SK-N-SH (cell line): ENCODE measurements at regions not wholly inside any gene's neighbourhood (a gene's known extent, or its start where the extent isn't known, plus 50 kb on each side); places are given as distances from the start of the nearest gene placed in this dataset.

Experiments
- CTCF ChIA-PET: fragments of 300-600, 350-600 bp; formaldehyde crosslinking; extraction: SDS; loops from one replicate; lab custom pipeline; 2021; lab: Yijun Ruan, JAX
- POLR2A ChIA-PET: fragments of 350-600 bp; sonication (Branson Sonifier 250); formaldehyde crosslinking; extraction: SDS; loops from one replicate; lab custom pipeline; 2020; ENCODE audit warnings: antibody characterized with exemption, inconsistent platforms; lab: Yijun Ruan, JAX
- DNase-seq: peaks from one replicate; pipeline ENCODE4 v3.0.0; 2012
- H2AFZ ChIP-seq: fragments of 200-600 bp; sonication (generic); 2 replicates; pipeline ENCODE4 v1.8.1; 2016; ENCODE audit warnings: antibody characterized with exemption, mild to moderate bottlenecking, low read depth
- H3F3A ChIP-seq: fragments of 200-600 bp; sonication (generic); replicated peaks from 2 replicates; pipeline ENCODE3; 2016; ENCODE audit warnings: antibody characterized with exemption, mild to moderate bottlenecking; ENCODE audit not compliant: insufficient read depth
- H3K27ac ChIP-seq, 2 experiments: fragments of 200-500 bp in 1 of 2; fragments of 200-600 bp in 1 of 2; sonication (Bioruptor generic) in 1 of 2; sonication (generic), shearing (Covaris generic) in 1 of 2; 2 replicates each; pipeline versions ENCODE4 v1.5.1 to v1.6.1; 2014 to 2016; ENCODE audit warnings: low read depth in 2 of 2, inconsistent platforms in 1 of 2, low read length in 1 of 2, mild to moderate bottlenecking in 1 of 2, mixed read lengths in 1 of 2
- H3K27me3 ChIP-seq: fragments of 200-600 bp; sonication (generic), shearing (Covaris generic); 2 replicates; pipeline ENCODE4 v1.6.1; 2016; ENCODE audit warnings: mixed run types; ENCODE audit not compliant: insufficient read depth
- H3K36me3 ChIP-seq, 2 experiments: fragments of 200-500 bp in 1 of 2; fragments of 200-600 bp in 1 of 2; sonication (Bioruptor generic) in 1 of 2; sonication (generic) in 1 of 2; replicated peaks in 1 of 2; 2 replicates each; pipeline versions ENCODE3 to v1.5.1; 2014 to 2016; ENCODE audit warnings: low read length in 1 of 2, mild to moderate bottlenecking in 1 of 2; ENCODE audit not compliant: insufficient read depth in 2 of 2, control insufficient read depth in 1 of 2
- H3K4me1 ChIP-seq, 2 experiments: fragments of 200-500 bp in 1 of 2; fragments of 200-600 bp in 1 of 2; sonication (Bioruptor generic) in 1 of 2; sonication (generic), shearing (Covaris generic) in 1 of 2; 2 replicates each; pipeline versions ENCODE4 v1.5.1 to v1.6.1; 2014 to 2016; ENCODE audit warnings: low read depth in 1 of 2, low read length in 1 of 2, mixed run types in 1 of 2; ENCODE audit not compliant: insufficient read depth in 2 of 2, control insufficient read depth in 1 of 2
- H3K4me2 ChIP-seq: fragments of 200-600 bp; sonication (generic), shearing (Covaris generic); 2 replicates; pipeline ENCODE4 v1.6.1; 2017; ENCODE audit warnings: mixed run types
- H3K4me3 ChIP-seq, 2 experiments: fragments of 200-500 bp in 1 of 2; fragments of 200-600 bp in 1 of 2; sonication (Bioruptor generic) in 1 of 2; sonication (generic), shearing (Covaris generic) in 1 of 2; 2 replicates each; pipeline versions ENCODE4 v1.5.1 to v1.8.1; 2014 to 2016; ENCODE audit warnings: low read depth in 2 of 2, inconsistent platforms in 1 of 2, low read length in 1 of 2, mild to moderate bottlenecking in 1 of 2, mixed read lengths in 1 of 2, moderate library complexity in 1 of 2
- H3K79me2 ChIP-seq: fragments of 200-600 bp; sonication (generic); 2 replicates; pipeline ENCODE4 v1.8.1; 2017; ENCODE audit warnings: mild to moderate bottlenecking; ENCODE audit not compliant: insufficient read depth
- H3K9ac ChIP-seq: fragments of 200-600 bp; sonication (generic); 2 replicates; pipeline ENCODE4 v1.6.1; 2017; ENCODE audit warnings: mixed run types
- H3K9me2 ChIP-seq: fragments of 200-600 bp; sonication (generic); 2 replicates; pipeline ENCODE4 v1.6.1; 2017; ENCODE audit warnings: mixed run types
- H3K9me3 ChIP-seq: fragments of 200-600 bp; sonication (generic); 2 replicates; pipeline ENCODE4 v1.6.1; 2017; ENCODE audit warnings: mixed run types, mild to moderate bottlenecking, moderate library complexity
- H4K20me1 ChIP-seq: fragments of 200-600 bp; sonication (generic); 2 replicates; pipeline ENCODE4 v1.6.1; 2017; ENCODE audit warnings: mild to moderate bottlenecking, mixed run types; ENCODE audit not compliant: insufficient read depth
- CHD2 ChIP-seq: fragments of 150-350 bp; IDR thresholded peaks from 2 replicates; pipeline ENCODE4 v1.6.1; 2018; ENCODE audit warnings: low read length; ENCODE audit not compliant: partially characterized antibody
- EP300 ChIP-seq, 2 experiments: IDR thresholded peaks; 2 replicates each; pipeline versions ENCODE4 v1.4.0 to v1.6.1; 2012; ENCODE audit warnings: borderline replicate concordance in 1 of 2, low read depth in 1 of 2, low read length in 1 of 2
- EZH2phosphoT487 ChIP-seq: fragments of 200-600 bp; sonication (generic); IDR thresholded peaks from 2 replicates; pipeline ENCODE4 v1.6.1; 2017; ENCODE audit warnings: low read depth, mixed run types, mild to moderate bottlenecking, antibody characterized with exemption, moderate library complexity, borderline replicate concordance
- FOSL2 ChIP-seq: IDR thresholded peaks from 2 replicates; pipeline ENCODE4 v1.4.0; 2012; ENCODE audit warnings: low read depth, mild to moderate bottlenecking, moderate library complexity, borderline replicate concordance
- FOXJ3 ChIP-seq: sonication (generic); formaldehyde crosslinking; IDR thresholded peaks from 2 replicates; pipeline ENCODE4 v1.5.1; 2020; ENCODE audit warnings: mild to moderate bottlenecking, missing genetic modification reagents
- FOXM1 ChIP-seq: IDR thresholded peaks from 2 replicates; pipeline ENCODE4 v1.4.0; 2012; ENCODE audit warnings: low read depth, mild to moderate bottlenecking
- GATA2 ChIP-seq: sonication (generic); formaldehyde crosslinking; IDR thresholded peaks from 2 replicates; pipeline ENCODE4 v1.5.0; 2020; ENCODE audit warnings: mild to moderate bottlenecking, missing genetic modification reagents
- JUND ChIP-seq: IDR thresholded peaks from 2 replicates; pipeline ENCODE4 v1.4.0; 2012
- MEF2A ChIP-seq: IDR thresholded peaks from 2 replicates; pipeline ENCODE4 v1.4.0; 2012; ENCODE audit warnings: low read depth, borderline replicate concordance
- MXI1 ChIP-seq: IDR thresholded peaks from 2 replicates; pipeline ENCODE4 v1.6.1; 2012; ENCODE audit warnings: mild to moderate bottlenecking, low read depth, low read length, improper control_type of control experiment
- NRF1 ChIP-seq: IDR thresholded peaks from 2 replicates; pipeline ENCODE4 v1.6.1; 2012; ENCODE audit warnings: low read depth, mild to moderate bottlenecking, low read length
- POLR2AphosphoS5 ChIP-seq: IDR thresholded peaks from 2 replicates; pipeline ENCODE4 v1.6.1; 2012; ENCODE audit warnings: low read depth, low read length
- RCOR1 ChIP-seq: fragments of 150-350 bp; IDR thresholded peaks from 2 replicates; pipeline ENCODE4 v1.6.1; 2017; ENCODE audit warnings: antibody characterized with exemption, low read length
- RFX5 ChIP-seq: IDR thresholded peaks from 2 replicates; pipeline ENCODE4 v1.6.1; 2012; ENCODE audit warnings: mild to moderate bottlenecking, improper control_type of control experiment, low read length
- RXRA ChIP-seq: IDR thresholded peaks from 2 replicates; pipeline ENCODE4 v1.4.0; 2012; ENCODE audit warnings: low read depth, mild to moderate bottlenecking, borderline replicate concordance
- SMC3 ChIP-seq: IDR thresholded peaks from 2 replicates; pipeline ENCODE4 v1.6.1; 2012; ENCODE audit warnings: low read depth, low read length, improper control_type of control experiment
- TAF1 ChIP-seq: IDR thresholded peaks from 2 replicates; pipeline ENCODE4 v1.6.1; 2012; ENCODE audit warnings: low read depth, mild to moderate bottlenecking, low read length, moderate library complexity, borderline replicate concordance
- TCF12 ChIP-seq: IDR thresholded peaks from 2 replicates; pipeline ENCODE4 v1.4.0; 2012
- USF2 ChIP-seq: fragments of 150-350 bp; IDR thresholded peaks from 2 replicates; pipeline ENCODE4 v1.6.1; 2017; ENCODE audit warnings: antibody characterized with exemption, low read length, low read depth, borderline replicate concordance
- YY1 ChIP-seq: IDR thresholded peaks from 2 replicates; pipeline ENCODE4 v1.4.0; 2012; ENCODE audit warnings: low read depth, mild to moderate bottlenecking
- ZBTB33 ChIP-seq: IDR thresholded peaks from 2 replicates; pipeline ENCODE4 v1.4.0; 2012; ENCODE audit warnings: low read depth, borderline replicate concordance
- WGBS: methylation state at CpG from one replicate; pipeline ENCODE4 v1.1.6; 2017; ENCODE audit warnings: low lambda C conversion rate; 5-methylcytosine and 5-hydroxymethylcytosine counted together
- TF ChIP-seq, protein P1 (sequence below): fragments of 200-600 bp; sonication (generic); IDR thresholded peaks from 2 replicates; pipeline ENCODE4 v1.6.1; 2017; ENCODE audit warnings: antibody characterized with exemption, mild to moderate bottlenecking, moderate library complexity
- TF ChIP-seq, protein P2 (sequence below): IDR thresholded peaks from 2 replicates; pipeline ENCODE4 v1.4.0; 2012; ENCODE audit warnings: low read depth

DNA sequence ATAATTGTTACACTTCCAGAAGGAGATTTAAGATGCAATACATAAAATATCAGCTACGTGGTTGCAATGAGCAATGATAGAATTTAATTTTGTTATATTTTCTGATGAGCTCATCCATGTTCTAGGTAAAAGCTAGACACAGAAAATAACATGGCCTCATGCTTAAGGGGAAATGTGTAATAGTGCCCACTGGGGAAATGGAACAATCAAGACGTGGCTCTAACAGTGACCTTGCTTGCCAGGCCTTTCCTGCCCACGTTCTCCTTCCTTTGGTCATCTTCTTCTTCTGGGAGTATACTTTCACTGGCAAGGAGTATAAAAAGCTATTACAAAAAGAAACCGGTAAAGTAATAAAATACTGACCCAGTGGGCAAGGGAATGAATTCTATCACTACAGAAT lies 116.2 kb upstream of the TMEM161B start:
- TF ChIP-seq FOXJ3 (CRISPR knock-in tag) = no peak
- TF ChIP-seq MXI1 = no peak
- TF ChIP-seq YY1 = no peak
- no peak for TF ChIP-seq JUND
- no peak for TF ChIP-seq RFX5
- TF ChIP-seq EZH2phosphoT487 = no peak
- TF ChIP-seq USF2 = no peak
- no peak for TF ChIP-seq TCF12
- no peaks in the 10 kb centered on the region for H3K9me2 ChIP-seq
- 2% methylated on average over 4 of the region's 4 CpGs for WGBS
- no peaks in the 10 kb centered on the region for H3K79me2 ChIP-seq
- H3K9me3 ChIP-seq = no peaks in the 10 kb centered on the region
- H3K9ac ChIP-seq = no peak overlapping the region
- H3K4me3 ChIP-seq = no peak overlapping the region
- H4K20me1 ChIP-seq = no peaks in the 10 kb centered on the region
- POLR2A ChIA-PET = no interaction called here
- no peak overlapping the region for H2AFZ ChIP-seq
- DNase-seq = no peak
- H3K27me3 ChIP-seq = peaks cover 7% of the 10 kb centered on the region; the same call in 1 of the 2 replicates
- H3K27ac ChIP-seq = no peak overlapping the region
- H3K4me1 ChIP-seq = no peaks in the 10 kb centered on the region
- H3K36me3 ChIP-seq = no peaks in the 10 kb centered on the region
- H3F3A ChIP-seq = no peaks in the 10 kb centered on the region
- H3K4me2 ChIP-seq = no peak overlapping the region
- CTCF ChIA-PET = no interaction called here

- H2AFZ ChIP-seq = no peak overlapping the region
- ChIA-PET CTCF (no interaction called here), POLR2A (no interaction called here)
- no peaks in the 10 kb centered on the region for H4K20me1 ChIP-seq
- no peaks in the 10 kb centered on the region for H3F3A ChIP-seq
- no peaks in the 10 kb centered on the region for H3K36me3 ChIP-seq
- H3K9me2 ChIP-seq = no peaks in the 10 kb centered on the region
- no peak overlapping the region for H3K4me2 ChIP-seq
- no peaks in the 10 kb centered on the region for H3K4me1 ChIP-seq
- no peak overlapping the region for H3K27ac ChIP-seq
- no peak for DNase-seq
- no peaks in the 10 kb centered on the region for H3K9me3 ChIP-seq
- no peak overlapping the region for H3K9ac ChIP-seq
- TF ChIP-seq FOSL2 (no peak), NRF1 (no peak), RXRA (no peak), SMC3 (no peak), CHD2 (no peak), MEF2A (no peak), TAF1 (no peak), RCOR1 (no peak), ZBTB33 (no peak), GATA2 (CRISPR knock-in tag) (no peak), RFX5 (no peak), EP300 (IDR thresholded peaks at IDR 0.05; ENCODE audit: borderline replicate concordance in 1 of 2, low read depth in 1 of 2, low read length in 1 of 2) (no peak), POLR2AphosphoS5 (no peak), FOXM1 (no peak)
- TF ChIP-seq, protein P1, sequence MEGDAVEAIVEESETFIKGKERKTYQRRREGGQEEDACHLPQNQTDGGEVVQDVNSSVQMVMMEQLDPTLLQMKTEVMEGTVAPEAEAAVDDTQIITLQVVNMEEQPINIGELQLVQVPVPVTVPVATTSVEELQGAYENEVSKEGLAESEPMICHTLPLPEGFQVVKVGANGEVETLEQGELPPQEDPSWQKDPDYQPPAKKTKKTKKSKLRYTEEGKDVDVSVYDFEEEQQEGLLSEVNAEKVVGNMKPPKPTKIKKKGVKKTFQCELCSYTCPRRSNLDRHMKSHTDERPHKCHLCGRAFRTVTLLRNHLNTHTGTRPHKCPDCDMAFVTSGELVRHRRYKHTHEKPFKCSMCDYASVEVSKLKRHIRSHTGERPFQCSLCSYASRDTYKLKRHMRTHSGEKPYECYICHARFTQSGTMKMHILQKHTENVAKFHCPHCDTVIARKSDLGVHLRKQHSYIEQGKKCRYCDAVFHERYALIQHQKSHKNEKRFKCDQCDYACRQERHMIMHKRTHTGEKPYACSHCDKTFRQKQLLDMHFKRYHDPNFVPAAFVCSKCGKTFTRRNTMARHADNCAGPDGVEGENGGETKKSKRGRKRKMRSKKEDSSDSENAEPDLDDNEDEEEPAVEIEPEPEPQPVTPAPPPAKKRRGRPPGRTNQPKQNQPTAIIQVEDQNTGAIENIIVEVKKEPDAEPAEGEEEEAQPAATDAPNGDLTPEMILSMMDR = no peak
- TF ChIP-seq, protein P2, sequence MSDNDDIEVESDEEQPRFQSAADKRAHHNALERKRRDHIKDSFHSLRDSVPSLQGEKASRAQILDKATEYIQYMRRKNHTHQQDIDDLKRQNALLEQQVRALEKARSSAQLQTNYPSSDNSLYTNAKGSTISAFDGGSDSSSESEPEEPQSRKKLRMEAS = no peak
- H3K4me3 ChIP-seq = no peak overlapping the region
- no peaks in the 10 kb centered on the region for H3K27me3 ChIP-seq
- no peaks in the 10 kb centered on the region for H3K79me2 ChIP-seq
- 2% methylated on average over 3 of the region's 3 CpGs for WGBS
These were observed 111.7 kb upstream of the TMEM161B start for GRCh38 chr5:88380332-88380731.
